CD4-positive, alpha-beta T cell (primary cell): ENCODE measurements at regions not wholly inside any gene's neighbourhood (a gene's known extent, or its start where the extent isn't known, plus 50 kb on each side); places are given as distances from the start of the nearest gene placed in this dataset.

Experiments
- ATAC-seq: fragments of 200-7000 bp; cut with Tn5 transposase; one replicate; pipeline ENCODE4 v1.10.0; 2022; ENCODE audit warnings: mild to moderate bottlenecking; ENCODE audit not compliant: poor library complexity
- CTCF ChIA-PET: fragments of 350-600 bp; sonication (Branson Sonifier 250); formaldehyde crosslinking; loops from one replicate; lab custom pipeline; 2021; ENCODE audit warnings: antibody characterized with exemption, inconsistent platforms; lab: Charles Lee
- POLR2A ChIA-PET: fragments of 350-600 bp; sonication (Branson Sonifier 250); formaldehyde crosslinking; loops from one replicate; lab custom pipeline; 2021; ENCODE audit warnings: antibody characterized with exemption, inconsistent platforms; lab: Charles Lee
- DNase-seq, 14 experiments: peaks; one replicate each; pipeline ENCODE4 v3.0.0-alpha.2; 2013 to 2020; ENCODE audit warnings: mixed read lengths in 2 of 14
- H3K27ac ChIP-seq, 2 donors: one replicate each; pipeline versions ENCODE4 v1.5.1 to v1.7.0; 2013; ENCODE audit warnings: low read length in 2 of 2, low read depth in 1 of 2, mild to moderate bottlenecking in 1 of 2
- H3K27me3 ChIP-seq, 2 experiments: 1 replicate in 1 of 2; 2 replicates in 1 of 2; pipeline versions ENCODE4 v1.6.1 to v1.7.0; 2013; ENCODE audit warnings: low read length in 2 of 2, control low read depth in 1 of 2, mild to moderate bottlenecking in 1 of 2, moderate library complexity in 1 of 2; ENCODE audit not compliant: insufficient read depth in 2 of 2, control insufficient read depth in 1 of 2
- H3K36me3 ChIP-seq: one replicate; pipeline ENCODE4 v1.6.1; 2013; ENCODE audit warnings: low read length, control low read depth; ENCODE audit not compliant: insufficient read depth
- H3K4me1 ChIP-seq: one replicate; pipeline ENCODE4 v1.6.1; 2013; ENCODE audit warnings: low read length, control low read depth; ENCODE audit not compliant: insufficient read depth
- H3K4me3 ChIP-seq: one replicate; pipeline ENCODE4 v1.5.1; 2013; ENCODE audit warnings: mild to moderate bottlenecking, low read length, moderate library complexity
- H3K9me3 ChIP-seq, 2 experiments: 1 replicate in 1 of 2; 2 replicates in 1 of 2; pipeline versions ENCODE4 v1.6.1 to v1.7.0; 2013; ENCODE audit warnings: low read length in 2 of 2, mild to moderate bottlenecking in 2 of 2, control low read depth in 1 of 2, moderate library complexity in 1 of 2; ENCODE audit not compliant: control insufficient read depth in 1 of 2, insufficient read depth in 1 of 2
- H3K27ac Mint-ChIP-seq: one replicate; pipeline ENCODE4 v1.8.0; 2020; ENCODE audit warnings: mixed read lengths
- H3K27me3 Mint-ChIP-seq: one replicate; pipeline ENCODE4 v1.8.0; 2021; ENCODE audit warnings: mixed read lengths
- H3K36me3 Mint-ChIP-seq: one replicate; pipeline ENCODE4 v1.8.0; 2021; ENCODE audit warnings: low read depth, mixed read lengths
- H3K4me1 Mint-ChIP-seq: one replicate; pipeline ENCODE4 v1.8.0; 2021; ENCODE audit warnings: low read depth, mixed read lengths
- H3K4me3 Mint-ChIP-seq: one replicate; pipeline ENCODE4 v1.8.0; 2020; ENCODE audit warnings: mild to moderate bottlenecking, mixed read lengths
- H3K9me3 Mint-ChIP-seq: one replicate; pipeline ENCODE4 v1.8.0; 2020; ENCODE audit warnings: mixed read lengths
- intact Hi-C, 2 experiments: fragments of 100-400 bp; cut with DNase I in 1 of 2; cut with micrococcal nuclease in 1 of 2; formaldehyde crosslinking; loops; one replicate each; pipeline versions ENCODE4 v1.15.1 to v1.9.0; 2023 to 2025; cut with DNase I, micrococcal nuclease
- TF ChIP-seq, protein P1 (sequence below): fragments of 200-600 bp; IDR thresholded peaks from one replicate; pipeline ENCODE4 v1.8.0; 2022; ENCODE audit warnings: antibody characterized with exemption, mild to moderate bottlenecking

DNA sequence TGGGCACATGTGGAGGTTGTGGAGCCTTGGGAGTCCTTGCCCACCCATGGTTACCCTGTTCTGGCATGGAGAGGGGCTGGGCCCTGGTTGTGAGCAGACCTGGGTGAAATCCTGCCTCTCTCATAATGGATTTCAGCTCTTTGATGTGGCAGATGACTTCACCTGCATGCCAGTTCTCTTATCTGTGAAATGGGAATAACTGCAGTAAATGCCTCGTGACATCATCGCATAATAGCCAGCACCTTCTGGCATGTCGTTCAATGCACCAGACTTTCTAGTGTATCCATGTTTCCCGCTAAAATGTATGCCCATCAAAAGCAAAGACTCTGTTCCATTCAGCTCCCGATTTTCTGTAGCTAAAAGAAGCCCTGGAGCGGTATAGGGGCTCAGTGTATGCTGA lies 197.6 kb downstream of the MAF start:
- no peak overlapping the region for H3K4me3 Mint-ChIP-seq
- Histone ChIP-seq H3K27me3 (peaks cover 0 to 3% of the 10 kb centered on the region in 2 experiments), H3K4me1 (no peaks in the 10 kb centered on the region), H3K27ac (no peak overlapping the region), H3K36me3 (no peaks in the 10 kb centered on the region), H3K4me3 (no peak overlapping the region), H3K9me3 (peaks cover 0 to 4% of the 10 kb centered on the region in 2 experiments)
- ATAC-seq (no peak), DNase-seq (no peak)
- no peaks in the 10 kb centered on the region for H3K9me3 Mint-ChIP-seq
- intact Hi-C loops: no loop called here
- no peaks in the 10 kb centered on the region for H3K4me1 Mint-ChIP-seq
- ChIA-PET CTCF (no interaction called here), POLR2A (no interaction called here)
- TF ChIP-seq, protein P1, sequence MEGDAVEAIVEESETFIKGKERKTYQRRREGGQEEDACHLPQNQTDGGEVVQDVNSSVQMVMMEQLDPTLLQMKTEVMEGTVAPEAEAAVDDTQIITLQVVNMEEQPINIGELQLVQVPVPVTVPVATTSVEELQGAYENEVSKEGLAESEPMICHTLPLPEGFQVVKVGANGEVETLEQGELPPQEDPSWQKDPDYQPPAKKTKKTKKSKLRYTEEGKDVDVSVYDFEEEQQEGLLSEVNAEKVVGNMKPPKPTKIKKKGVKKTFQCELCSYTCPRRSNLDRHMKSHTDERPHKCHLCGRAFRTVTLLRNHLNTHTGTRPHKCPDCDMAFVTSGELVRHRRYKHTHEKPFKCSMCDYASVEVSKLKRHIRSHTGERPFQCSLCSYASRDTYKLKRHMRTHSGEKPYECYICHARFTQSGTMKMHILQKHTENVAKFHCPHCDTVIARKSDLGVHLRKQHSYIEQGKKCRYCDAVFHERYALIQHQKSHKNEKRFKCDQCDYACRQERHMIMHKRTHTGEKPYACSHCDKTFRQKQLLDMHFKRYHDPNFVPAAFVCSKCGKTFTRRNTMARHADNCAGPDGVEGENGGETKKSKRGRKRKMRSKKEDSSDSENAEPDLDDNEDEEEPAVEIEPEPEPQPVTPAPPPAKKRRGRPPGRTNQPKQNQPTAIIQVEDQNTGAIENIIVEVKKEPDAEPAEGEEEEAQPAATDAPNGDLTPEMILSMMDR: no peak
- H3K27ac Mint-ChIP-seq: no peak overlapping the region
- no peaks in the 10 kb centered on the region for H3K36me3 Mint-ChIP-seq
- H3K27me3 Mint-ChIP-seq: no peaks in the 10 kb centered on the region

DNA sequence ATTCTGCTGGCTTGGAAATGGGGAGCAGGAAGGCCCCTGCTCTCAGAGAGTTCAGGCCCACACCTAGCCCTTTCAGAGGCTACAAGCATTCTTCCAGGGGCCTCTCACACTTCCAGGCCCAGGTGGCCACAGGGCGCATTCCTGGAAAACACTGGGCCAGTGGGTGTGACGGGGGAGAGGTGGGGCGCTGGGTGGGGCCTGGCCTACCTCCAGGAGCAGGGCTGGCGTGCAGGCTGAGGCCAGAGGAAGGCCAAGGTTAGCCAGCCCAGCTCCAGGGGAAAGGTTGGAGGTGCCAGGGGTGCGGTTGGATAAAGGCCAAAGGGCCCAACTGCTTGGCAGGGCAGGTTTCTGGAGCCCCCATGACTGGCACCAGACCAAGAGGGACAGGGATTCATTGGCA lies 198.2 kb downstream of the MAF start:
- peaks cover 0 to 4% of the 10 kb centered on the region in 2 experiments for H3K9me3 ChIP-seq
- Mint-ChIP-seq H3K4me3 (no peak overlapping the region), H3K9me3 (no peaks in the 10 kb centered on the region), H3K4me1 (no peaks in the 10 kb centered on the region), H3K27me3 (no peaks in the 10 kb centered on the region), H3K36me3 (no peaks in the 10 kb centered on the region), H3K27ac (no peak overlapping the region)
- TF ChIP-seq, protein P1: no peak
- H3K4me3 ChIP-seq: no peak overlapping the region
- DNase-seq: no peak
- H3K4me1 ChIP-seq: no peaks in the 10 kb centered on the region
- H3K36me3 ChIP-seq: no peaks in the 10 kb centered on the region
- ATAC-seq: no peak
- POLR2A ChIA-PET: no interaction called here
- peaks cover 0 to 3% of the 10 kb centered on the region in 2 experiments for H3K27me3 ChIP-seq
- CTCF ChIA-PET: no interaction called here
- no peak overlapping the region for H3K27ac ChIP-seq
- intact Hi-C loops: no loop called here

DNA sequence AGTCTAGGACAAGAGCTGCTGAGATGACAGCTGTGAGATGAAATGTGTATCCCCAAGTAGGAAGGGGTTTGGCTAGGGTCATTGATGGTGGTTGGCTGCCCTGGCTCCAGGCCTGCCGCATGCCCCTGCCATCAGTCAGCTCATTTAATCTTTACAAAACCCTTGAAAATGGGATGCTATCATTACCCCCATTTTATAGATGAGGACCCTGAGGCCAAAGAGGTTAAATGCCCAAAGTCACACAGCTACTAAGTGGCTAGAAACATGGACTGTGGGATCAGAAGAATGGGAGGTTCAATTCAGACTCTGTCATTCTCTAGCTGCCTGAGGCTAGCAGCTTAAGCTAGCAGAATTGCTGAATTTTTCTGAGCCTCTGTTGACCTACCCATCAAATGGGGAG lies 198.8 kb downstream of the MAF start:
- no peak overlapping the region for H3K27ac ChIP-seq
- Mint-ChIP-seq H3K4me3 (no peak overlapping the region), H3K27ac (no peak overlapping the region), H3K27me3 (no peaks in the 10 kb centered on the region), H3K36me3 (no peaks in the 10 kb centered on the region), H3K4me1 (no peaks in the 10 kb centered on the region), H3K9me3 (no peaks in the 10 kb centered on the region)
- ChIA-PET CTCF (no interaction called here), POLR2A (no interaction called here)
- H3K4me1 ChIP-seq: no peaks in the 10 kb centered on the region
- TF ChIP-seq, protein P1: no peak
- no peak overlapping the region for H3K4me3 ChIP-seq
- ATAC-seq: no peak
- DNase-seq: no peak
- peaks cover 0 to 3% of the 10 kb centered on the region in 2 experiments for H3K27me3 ChIP-seq
- H3K9me3 ChIP-seq: peaks cover 0 to 4% of the 10 kb centered on the region in 2 experiments
- intact Hi-C loops: no loop called here
- H3K36me3 ChIP-seq: no peaks in the 10 kb centered on the region
